ENCODE measurements at regions not wholly inside any gene's neighbourhood (a gene's known extent, or its start where the extent isn't known, plus 50 kb on each side); places are given as distances from the start of the nearest gene placed in this dataset.

GRCh38 chr7:115409682-115410433, 488.0 kb downstream of the MDFIC start:
- FAIRE-seq = no peak
- Histone ChIP-seq H3K36me3 (ENCODE audit: control insufficient read depth, insufficient read depth, low read length) (no peaks in the 10 kb centered on the region), H3K27me3 (ENCODE audit: control insufficient read depth, insufficient read depth, low read length) (no peaks in the 10 kb centered on the region), H3K4me3 (ENCODE audit: low read depth, low read length) (no peak overlapping the region)
- no peak for TF ChIP-seq CTCF (IDR thresholded peaks at IDR 0.05; ENCODE audit: insufficient read depth, low read length, severe bottlenecking)
- no peak for DNase-seq (ENCODE audit: low read depth)

GRCh38 chr7:115406219-115406618, 484.3 kb downstream of the MDFIC start:
- no peak for TF ChIP-seq CTCF (IDR thresholded peaks at IDR 0.05; ENCODE audit: insufficient read depth, low read length, severe bottlenecking)
- no peaks in the 10 kb centered on the region for H3K27me3 ChIP-seq (ENCODE audit: control insufficient read depth, insufficient read depth, low read length)
- no peak for FAIRE-seq
- DNase-seq (ENCODE audit: low read depth) = no peak
- H3K4me3 ChIP-seq (ENCODE audit: low read depth, low read length) = no peak overlapping the region
- H3K36me3 ChIP-seq (ENCODE audit: control insufficient read depth, insufficient read depth, low read length) = no peaks in the 10 kb centered on the region

GRCh38 chr7:115387137-115387536, 465.2 kb downstream of the MDFIC start:
- no peak for FAIRE-seq
- Histone ChIP-seq H3K27me3 (ENCODE audit: control insufficient read depth, insufficient read depth, low read length) (no peaks in the 10 kb centered on the region), H3K36me3 (ENCODE audit: control insufficient read depth, insufficient read depth, low read length) (no peaks in the 10 kb centered on the region), H3K4me3 (ENCODE audit: low read depth, low read length) (no peak overlapping the region)
- no peak for TF ChIP-seq CTCF (IDR thresholded peaks at IDR 0.05; ENCODE audit: insufficient read depth, low read length, severe bottlenecking)
- no peak for DNase-seq (ENCODE audit: low read depth)

- Histone ChIP-seq H3K36me3 (ENCODE audit: control insufficient read depth, insufficient read depth, low read length) (no peaks in the 10 kb centered on the region), H3K27me3 (ENCODE audit: control insufficient read depth, insufficient read depth, low read length) (no peaks in the 10 kb centered on the region), H3K4me3 (ENCODE audit: low read depth, low read length) (no peak overlapping the region)
- no peak for TF ChIP-seq CTCF (IDR thresholded peaks at IDR 0.05; ENCODE audit: insufficient read depth, low read length, severe bottlenecking)
- DNase-seq (ENCODE audit: low read depth) = no peak
- no peak for FAIRE-seq
Measured at GRCh38 chr7:115379321-115379720, 457.4 kb downstream of the MDFIC start.

- FAIRE-seq = no peak
- H3K27me3 ChIP-seq (ENCODE audit: control insufficient read depth, insufficient read depth, low read length) = no peaks in the 10 kb centered on the region
- TF ChIP-seq CTCF (IDR thresholded peaks at IDR 0.05; ENCODE audit: insufficient read depth, low read length, severe bottlenecking) = no peak
- no peak overlapping the region for H3K4me3 ChIP-seq (ENCODE audit: low read depth, low read length)
- H3K36me3 ChIP-seq (ENCODE audit: control insufficient read depth, insufficient read depth, low read length) = no peaks in the 10 kb centered on the region
- DNase-seq (ENCODE audit: low read depth) = no peak
Measured at GRCh38 chr7:115368998-115369397, 447.1 kb downstream of the MDFIC start.

- DNase-seq (ENCODE audit: low read depth) = peak; percentile 26
- no peaks in the 10 kb centered on the region for H3K36me3 ChIP-seq (ENCODE audit: control insufficient read depth, insufficient read depth, low read length)
- no peak overlapping the region for H3K4me3 ChIP-seq (ENCODE audit: low read depth, low read length)
- FAIRE-seq = no peak
- H3K27me3 ChIP-seq (ENCODE audit: control insufficient read depth, insufficient read depth, low read length) = no peaks in the 10 kb centered on the region
- TF ChIP-seq CTCF (IDR thresholded peaks at IDR 0.05; ENCODE audit: insufficient read depth, low read length, severe bottlenecking) = no peak
Measured at GRCh38 chr7:115363916-115364315, 442.0 kb downstream of the MDFIC start.
